ENCODE measurements at regions not wholly inside any gene's neighbourhood (a gene's known extent, or its start where the extent isn't known, plus 50 kb on each side); places are given as distances from the start of the nearest gene placed in this dataset.
"Not testable (repeated sequence)": the region's sequence is repeated elsewhere in the genome, so short reads cannot be mapped to it uniquely, and the experiment has no call there.

DNA sequence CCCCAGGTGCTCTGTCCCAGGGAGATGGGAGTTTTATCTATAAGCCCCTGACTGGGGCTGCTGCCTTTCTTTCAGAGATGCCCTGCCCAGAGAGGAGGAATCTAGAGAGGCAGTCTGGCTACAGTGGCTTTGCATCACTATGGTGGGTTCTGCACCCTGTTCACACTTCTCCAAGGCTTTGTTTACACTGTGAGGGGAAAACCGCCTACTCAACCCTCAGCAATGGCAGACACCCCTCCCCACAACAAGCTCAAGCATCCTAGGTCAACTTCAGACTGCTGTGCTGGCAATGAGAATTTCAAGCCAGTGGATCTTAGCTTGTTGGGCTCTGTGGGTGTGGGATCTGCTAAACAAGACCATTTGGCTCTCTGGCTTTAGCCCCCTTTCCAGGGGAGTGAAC is 204.4 kb upstream of the THRB start:
- TF ChIP-seq, protein P1, sequence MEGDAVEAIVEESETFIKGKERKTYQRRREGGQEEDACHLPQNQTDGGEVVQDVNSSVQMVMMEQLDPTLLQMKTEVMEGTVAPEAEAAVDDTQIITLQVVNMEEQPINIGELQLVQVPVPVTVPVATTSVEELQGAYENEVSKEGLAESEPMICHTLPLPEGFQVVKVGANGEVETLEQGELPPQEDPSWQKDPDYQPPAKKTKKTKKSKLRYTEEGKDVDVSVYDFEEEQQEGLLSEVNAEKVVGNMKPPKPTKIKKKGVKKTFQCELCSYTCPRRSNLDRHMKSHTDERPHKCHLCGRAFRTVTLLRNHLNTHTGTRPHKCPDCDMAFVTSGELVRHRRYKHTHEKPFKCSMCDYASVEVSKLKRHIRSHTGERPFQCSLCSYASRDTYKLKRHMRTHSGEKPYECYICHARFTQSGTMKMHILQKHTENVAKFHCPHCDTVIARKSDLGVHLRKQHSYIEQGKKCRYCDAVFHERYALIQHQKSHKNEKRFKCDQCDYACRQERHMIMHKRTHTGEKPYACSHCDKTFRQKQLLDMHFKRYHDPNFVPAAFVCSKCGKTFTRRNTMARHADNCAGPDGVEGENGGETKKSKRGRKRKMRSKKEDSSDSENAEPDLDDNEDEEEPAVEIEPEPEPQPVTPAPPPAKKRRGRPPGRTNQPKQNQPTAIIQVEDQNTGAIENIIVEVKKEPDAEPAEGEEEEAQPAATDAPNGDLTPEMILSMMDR (conservative IDR thresholded peaks at IDR 0.05): not testable (repeated sequence)
- TF ChIP-seq ZFX (IDR thresholded peaks at IDR 0.05): not testable (repeated sequence)

All from C4-2B (cell line).